HepG2 (cell line): ENCODE measurements at regions not wholly inside any gene's neighbourhood (a gene's known extent, or its start where the extent isn't known, plus 50 kb on each side); places are given as distances from the start of the nearest gene placed in this dataset.

Source experiments
- ARNT ChIP-seq: fragments of 450-650 bp; IDR thresholded peaks from 2 replicates; pipeline ENCODE4 v1.6.1; 2017
- EZH2 ChIP-seq: conservative IDR thresholded peaks from 2 replicates; pipeline ENCODE4 v1.6.1; 2012; ENCODE audit warnings: mild to moderate bottlenecking, low read depth, low read length, moderate library complexity
- HDAC6 ChIP-seq: fragments of 200-600 bp; sonication (generic); IDR thresholded peaks from 2 replicates; pipeline ENCODE4 v1.7.0; 2017; ENCODE audit warnings: mild to moderate bottlenecking, antibody characterized with exemption, low read length, low read depth
- MIER3 ChIP-seq: IDR thresholded peaks from 2 replicates; pipeline ENCODE4 v1.6.1; 2016; ENCODE audit warnings: missing compliant biosample characterization, borderline replicate concordance
- NR3C1 ChIP-seq: sonication (generic); formaldehyde crosslinking; IDR thresholded peaks from 2 replicates; pipeline ENCODE4 v1.4.0; 2020; ENCODE audit warnings: missing genetic modification reagents
- POLR2A ChIP-seq, 2 experiments: IDR thresholded peaks; 2 replicates each; pipeline ENCODE4 v1.6.1; 2011; ENCODE audit warnings: low read depth in 2 of 2, low read length in 2 of 2, mild to moderate bottlenecking in 1 of 2, moderate library complexity in 1 of 2; ENCODE audit not compliant: insufficient read depth in 1 of 2
- TF ChIP-seq, protein P1 (sequence below): sonication (generic); IDR thresholded peaks from 2 replicates; pipeline ENCODE4 v1.6.1; 2016; ENCODE audit warnings: low read depth, borderline replicate concordance
- TF ChIP-seq, protein P2 (sequence below): sonication (generic); formaldehyde crosslinking; IDR thresholded peaks from 2 replicates; pipeline ENCODE4 v1.5.0; 2020; ENCODE audit warnings: mild to moderate bottlenecking, missing genetic modification reagents, moderate library complexity
- TF ChIP-seq, protein P3 (sequence below): IDR thresholded peaks from 2 replicates; pipeline ENCODE4 v1.6.1; 2016; ENCODE audit warnings: missing compliant biosample characterization, missing genetic modification reagents, borderline replicate concordance

DNA sequence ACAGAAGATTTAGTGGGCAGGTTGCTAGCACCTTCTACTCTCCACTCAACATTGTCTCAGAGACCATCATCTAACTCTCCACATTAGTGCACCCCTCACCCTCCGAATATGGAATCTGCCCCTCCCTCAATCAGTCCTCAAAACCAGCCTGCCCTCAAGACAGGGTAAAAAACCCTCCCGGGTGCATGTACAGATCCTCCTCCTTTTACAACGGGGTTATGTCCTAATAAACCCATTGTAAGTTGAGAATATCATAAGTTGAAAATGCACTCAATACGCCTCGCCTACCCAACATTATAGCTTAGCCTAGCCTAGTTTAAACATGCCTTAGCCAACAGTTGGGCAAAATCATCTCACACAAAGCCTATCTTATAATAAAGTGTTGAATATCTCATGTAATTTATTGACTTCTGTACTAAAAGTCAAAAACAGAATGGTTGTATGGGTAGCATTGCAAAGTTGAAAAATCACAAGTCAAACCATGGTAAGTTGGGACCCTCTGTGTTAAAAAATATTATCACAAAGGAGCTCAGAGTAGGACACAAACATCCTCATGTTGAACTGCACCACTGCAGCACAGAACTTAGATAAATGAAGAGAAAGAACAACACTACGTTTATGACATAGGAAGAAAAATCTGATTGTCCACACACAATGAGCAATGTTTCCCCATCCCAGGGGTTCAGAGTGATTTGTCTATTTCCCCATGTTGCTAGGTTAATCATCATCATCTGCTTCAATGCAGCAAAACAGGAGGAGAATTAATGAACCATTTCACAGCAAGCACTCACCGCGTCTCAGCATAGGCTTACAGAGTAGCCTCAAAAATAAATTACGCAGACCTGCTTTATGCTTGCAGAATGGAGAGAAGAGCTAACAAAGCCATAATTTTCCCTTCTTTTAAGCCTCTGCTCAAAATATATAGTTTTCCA lies 184.1 kb upstream of the ARL4C start:
- TF ChIP-seq, protein P1, sequence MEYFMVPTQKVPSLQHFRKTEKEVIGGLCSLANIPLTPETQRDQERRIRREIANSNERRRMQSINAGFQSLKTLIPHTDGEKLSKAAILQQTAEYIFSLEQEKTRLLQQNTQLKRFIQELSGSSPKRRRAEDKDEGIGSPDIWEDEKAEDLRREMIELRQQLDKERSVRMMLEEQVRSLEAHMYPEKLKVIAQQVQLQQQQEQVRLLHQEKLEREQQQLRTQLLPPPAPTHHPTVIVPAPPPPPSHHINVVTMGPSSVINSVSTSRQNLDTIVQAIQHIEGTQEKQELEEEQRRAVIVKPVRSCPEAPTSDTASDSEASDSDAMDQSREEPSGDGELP, result no peak
- TF ChIP-seq HDAC6 (no peak), EZH2 (no peak), NR3C1 (CRISPR knock-in tag) (no peak), POLR2A (IDR thresholded peaks at IDR 0.05; ENCODE audit: insufficient read depth in 1 of 2, low read depth in 2 of 2, low read length in 2 of 2) (no peak), ARNT (no peak), MIER3 (CRISPR knock-in tag) (no peak)
- TF ChIP-seq, protein P2, sequence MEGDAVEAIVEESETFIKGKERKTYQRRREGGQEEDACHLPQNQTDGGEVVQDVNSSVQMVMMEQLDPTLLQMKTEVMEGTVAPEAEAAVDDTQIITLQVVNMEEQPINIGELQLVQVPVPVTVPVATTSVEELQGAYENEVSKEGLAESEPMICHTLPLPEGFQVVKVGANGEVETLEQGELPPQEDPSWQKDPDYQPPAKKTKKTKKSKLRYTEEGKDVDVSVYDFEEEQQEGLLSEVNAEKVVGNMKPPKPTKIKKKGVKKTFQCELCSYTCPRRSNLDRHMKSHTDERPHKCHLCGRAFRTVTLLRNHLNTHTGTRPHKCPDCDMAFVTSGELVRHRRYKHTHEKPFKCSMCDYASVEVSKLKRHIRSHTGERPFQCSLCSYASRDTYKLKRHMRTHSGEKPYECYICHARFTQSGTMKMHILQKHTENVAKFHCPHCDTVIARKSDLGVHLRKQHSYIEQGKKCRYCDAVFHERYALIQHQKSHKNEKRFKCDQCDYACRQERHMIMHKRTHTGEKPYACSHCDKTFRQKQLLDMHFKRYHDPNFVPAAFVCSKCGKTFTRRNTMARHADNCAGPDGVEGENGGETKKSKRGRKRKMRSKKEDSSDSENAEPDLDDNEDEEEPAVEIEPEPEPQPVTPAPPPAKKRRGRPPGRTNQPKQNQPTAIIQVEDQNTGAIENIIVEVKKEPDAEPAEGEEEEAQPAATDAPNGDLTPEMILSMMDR (CRISPR knock-in tag), result no peak
- TF ChIP-seq, protein P3, sequence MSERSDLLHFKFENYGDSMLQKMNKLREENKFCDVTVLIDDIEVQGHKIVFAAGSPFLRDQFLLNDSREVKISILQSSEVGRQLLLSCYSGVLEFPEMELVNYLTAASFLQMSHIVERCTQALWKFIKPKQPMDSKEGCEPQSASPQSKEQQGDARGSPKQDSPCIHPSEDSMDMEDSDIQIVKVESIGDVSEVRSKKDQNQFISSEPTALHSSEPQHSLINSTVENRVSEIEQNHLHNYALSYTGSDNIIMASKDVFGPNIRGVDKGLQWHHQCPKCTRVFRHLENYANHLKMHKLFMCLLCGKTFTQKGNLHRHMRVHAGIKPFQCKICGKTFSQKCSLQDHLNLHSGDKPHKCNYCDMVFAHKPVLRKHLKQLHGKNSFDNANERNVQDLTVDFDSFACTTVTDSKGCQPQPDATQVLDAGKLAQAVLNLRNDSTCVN, result no peak
